Thyroid gland (tissue), 4 donors: ENCODE measurements at regions not wholly inside any gene's neighbourhood (a gene's known extent, or its start where the extent isn't known, plus 50 kb on each side); places are given as distances from the start of the nearest gene placed in this dataset.

Experiments used
- CTCF ChIP-seq, 6 experiments: fragments of 200-600 bp in 3 of 6; fragments of 450-650 bp in 3 of 6; sonication (generic) in 3 of 6; IDR thresholded peaks; one replicate each; pipeline ENCODE4 v1.5.1; 2016 to 2019; ENCODE audit warnings: antibody characterized with exemption in 6 of 6, mild to moderate bottlenecking in 2 of 6, inconsistent platforms in 1 of 6, moderate library complexity in 1 of 6
- POLR2A ChIP-seq, 2 donors: fragments of 450-650 bp; IDR thresholded peaks; one replicate each; pipeline ENCODE4 v1.6.1; 2017; ENCODE audit warnings: antibody characterized with exemption in 2 of 2, mild to moderate bottlenecking in 2 of 2, moderate library complexity in 1 of 2

- no peak for TF ChIP-seq CTCF (IDR thresholded peaks at IDR 0.05)
- no peak for TF ChIP-seq POLR2A (IDR thresholded peaks at IDR 0.05)
Observed at GRCh38 chr13:44075113-44075512, 195.4 kb downstream of the LACC1 start.
